ENCODE measurements at regions not wholly inside any gene's neighbourhood (a gene's known extent, or its start where the extent isn't known, plus 50 kb on each side); places are given as distances from the start of the nearest gene placed in this dataset.
"Not testable (repeated sequence)": the region's sequence is repeated elsewhere in the genome, so short reads cannot be mapped to it uniquely, and the experiment has no call there.

- no peak for DNase-seq
Observed at GRCh38 chr6:37580176-37580955, 80.7 kb upstream of the CCDC167 start.

DNA sequence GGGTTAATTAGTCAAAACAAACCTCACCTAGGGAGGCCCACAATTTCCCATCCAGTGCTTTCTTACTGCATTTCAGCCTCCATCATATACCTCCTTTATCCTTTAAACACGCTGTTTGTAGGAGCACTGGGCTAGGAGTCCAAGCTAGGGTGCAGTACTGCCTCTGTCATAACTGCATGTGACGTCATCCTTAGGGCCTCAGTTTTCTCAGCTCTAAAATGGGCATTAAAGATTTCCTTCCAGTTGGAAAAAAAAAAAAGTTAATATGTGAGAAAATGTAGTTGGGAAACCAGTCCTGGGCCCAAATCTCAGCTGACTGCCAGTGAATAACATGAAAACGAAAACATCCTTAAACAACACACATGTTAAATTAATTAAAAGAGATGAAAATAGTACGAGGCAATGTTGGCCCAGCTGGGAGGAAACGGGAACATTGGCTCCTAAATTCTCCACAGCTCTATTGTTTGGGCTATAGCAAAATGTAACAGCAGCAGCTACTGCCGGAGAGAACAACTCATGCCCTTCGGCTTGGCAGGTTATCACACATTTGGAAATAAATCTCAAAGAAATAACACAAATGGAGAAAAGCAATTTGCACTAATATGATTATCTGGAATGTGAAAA is 79.9 kb upstream of the CCDC167 start:
- DNase-seq = no peak

DNA sequence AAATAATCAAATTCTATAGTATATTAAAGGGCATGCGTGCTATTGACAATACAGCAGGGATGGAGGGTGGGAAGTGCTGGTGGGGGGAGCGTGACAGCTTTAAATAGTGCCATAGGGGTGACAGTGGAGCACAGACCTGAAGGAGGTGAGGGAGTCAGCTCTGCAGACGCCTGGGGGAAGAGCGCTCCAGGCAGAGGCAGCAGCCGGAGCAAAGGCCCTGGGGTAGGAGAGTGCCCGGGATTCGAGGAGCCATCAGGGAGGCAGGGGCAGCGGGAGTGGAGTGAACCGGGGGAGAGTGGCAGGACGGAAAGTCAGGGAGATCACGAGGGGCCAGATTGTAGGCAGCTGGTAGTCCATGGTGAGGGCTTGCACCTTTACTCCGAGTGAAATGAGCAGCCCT is 78.4 kb upstream of the CCDC167 start:
- no peak for DNase-seq

GRCh38 chr6:37576336-37576737 is 76.6 kb upstream of the CCDC167 start:
- peak in 1 of 2 experiments; percentile 41 for DNase-seq

GRCh38 chr6:37575221-37575620 is 75.5 kb upstream of the CCDC167 start:
- peak in 1 of 2 experiments; percentile 26 for DNase-seq

GRCh38 chr6:37572334-37572733 is 72.6 kb upstream of the CCDC167 start:
- DNase-seq = no peak

GRCh38 chr6:37570482-37571133 is 70.9 kb upstream of the CCDC167 start:
- DNase-seq = peak; percentile 82 to 92

- DNase-seq = no peak
Observed at GRCh38 chr6:37569743-37570481, 70.2 kb upstream of the CCDC167 start.

DNA sequence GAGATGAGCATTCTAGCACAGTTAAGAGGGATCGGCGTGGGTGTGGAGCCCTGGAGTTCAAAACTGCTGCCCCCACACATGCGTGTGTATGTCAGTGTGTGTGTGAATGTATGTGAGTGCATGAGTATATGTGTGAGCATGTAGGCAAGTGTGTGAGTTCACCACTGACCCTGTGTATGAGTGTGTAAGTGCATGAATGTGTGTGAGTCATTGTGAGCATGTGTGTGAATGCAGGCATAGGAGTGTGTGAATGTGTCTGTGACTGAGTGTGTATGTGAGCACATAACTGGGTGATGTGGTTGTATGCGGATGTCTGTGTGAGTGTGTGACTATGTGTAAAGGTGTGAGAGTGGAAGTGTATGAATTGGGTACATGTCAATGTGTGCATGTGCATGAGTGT is 69.6 kb upstream of the CCDC167 start:
- no peak for DNase-seq

- no peak for DNase-seq
Observed at GRCh38 chr6:37566950-37567349, 67.3 kb upstream of the CCDC167 start.

- peak; percentile 73 to 78 for DNase-seq
Observed at GRCh38 chr6:37566111-37566949, 66.6 kb upstream of the CCDC167 start.

- peak; percentile 82 to 84 for DNase-seq
Observed at GRCh38 chr6:37565267-37566110, 65.8 kb upstream of the CCDC167 start.

- DNase-seq = not testable (repeated sequence)
Observed at GRCh38 chr6:37562926-37563288, 63.2 kb upstream of the CCDC167 start.

- DNase-seq = no peak
Observed at GRCh38 chr6:37561361-37561760, 61.7 kb upstream of the CCDC167 start.

DNA sequence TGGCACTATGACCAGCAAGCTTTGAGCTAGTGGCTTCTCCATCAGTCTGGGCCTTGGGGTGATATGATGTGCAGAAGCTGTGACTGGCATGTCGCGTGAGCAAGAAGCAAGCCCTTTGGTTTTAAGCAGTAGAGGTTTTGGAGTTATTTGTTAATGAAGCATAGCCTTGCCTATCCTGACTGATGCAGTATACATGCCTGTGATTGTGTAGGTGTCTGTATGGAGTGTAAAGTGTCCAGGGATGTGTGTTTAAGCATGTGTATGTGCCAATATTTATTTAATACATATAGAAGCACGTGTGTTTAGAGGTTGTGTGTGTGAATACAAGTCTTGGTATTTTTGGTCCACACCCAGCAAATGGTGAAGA is 61.0 kb upstream of the CCDC167 start:
- no peak for DNase-seq

DNA sequence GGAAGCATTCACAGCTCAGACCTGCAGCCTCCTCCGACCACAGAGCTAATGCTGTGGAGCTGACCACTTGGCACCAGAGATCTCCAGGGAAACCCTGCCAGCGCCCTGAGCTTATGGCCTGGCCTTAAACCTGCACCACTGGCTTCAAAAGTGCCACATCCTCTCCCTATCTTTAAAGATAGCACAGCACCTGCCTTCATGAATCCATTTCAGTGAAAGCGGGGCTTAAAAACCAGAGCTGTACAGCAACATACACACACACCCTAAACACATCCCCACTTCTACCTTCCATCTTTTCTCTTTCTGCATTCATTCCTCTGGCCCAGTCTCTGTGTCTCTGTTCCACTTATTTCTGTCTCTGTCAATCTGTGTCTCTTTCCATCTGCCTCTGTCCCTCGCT is 59.8 kb upstream of the CCDC167 start:
- no peak for DNase-seq

DNA sequence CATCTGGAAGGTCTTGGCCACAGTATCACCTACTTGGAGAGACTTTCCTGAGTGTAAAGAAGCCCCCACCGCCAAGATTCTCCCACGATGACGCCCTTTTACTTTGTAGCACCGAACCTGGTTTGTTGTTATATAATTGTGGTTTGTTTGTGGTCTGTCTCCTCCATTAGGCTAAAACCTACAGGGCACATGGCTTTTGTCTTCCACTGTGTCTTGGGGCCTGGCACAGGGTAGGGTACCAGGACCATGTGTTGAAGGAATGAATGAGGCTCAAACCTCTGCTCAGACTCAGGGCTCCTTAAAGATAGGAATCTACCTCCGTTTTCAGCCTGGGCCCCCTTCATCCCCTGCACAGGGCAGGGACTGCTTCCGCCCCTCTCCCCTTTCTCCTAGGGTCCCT is 59.4 kb upstream of the CCDC167 start:
- no peak for DNase-seq

- DNase-seq = no peak
Observed at GRCh38 chr6:37558646-37559045, 59.0 kb upstream of the CCDC167 start.

DNA sequence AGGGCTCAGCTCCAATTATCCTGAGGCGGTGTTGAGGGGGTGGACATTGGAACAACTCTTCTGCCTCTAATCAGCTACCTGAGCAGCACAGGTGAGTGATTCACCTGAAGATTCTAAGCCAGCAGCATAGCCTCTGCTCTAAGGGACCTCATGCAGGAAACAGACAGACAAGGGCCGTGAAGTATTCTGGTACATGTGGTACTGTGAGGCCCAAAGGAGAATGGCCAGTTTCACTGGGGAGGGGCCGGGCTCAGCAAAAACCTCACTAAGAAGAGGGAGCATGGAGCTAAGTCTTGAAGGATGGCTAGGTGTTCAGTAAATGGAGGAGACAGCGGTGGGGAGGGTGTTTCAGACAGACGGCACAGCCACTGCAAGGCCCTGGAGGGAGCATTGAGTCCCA is 58.5 kb upstream of the CCDC167 start:
- no peak for DNase-seq

GRCh38 chr6:37557645-37558114 is 58.0 kb upstream of the CCDC167 start:
- DNase-seq = peak; percentile 76 to 82

DNA sequence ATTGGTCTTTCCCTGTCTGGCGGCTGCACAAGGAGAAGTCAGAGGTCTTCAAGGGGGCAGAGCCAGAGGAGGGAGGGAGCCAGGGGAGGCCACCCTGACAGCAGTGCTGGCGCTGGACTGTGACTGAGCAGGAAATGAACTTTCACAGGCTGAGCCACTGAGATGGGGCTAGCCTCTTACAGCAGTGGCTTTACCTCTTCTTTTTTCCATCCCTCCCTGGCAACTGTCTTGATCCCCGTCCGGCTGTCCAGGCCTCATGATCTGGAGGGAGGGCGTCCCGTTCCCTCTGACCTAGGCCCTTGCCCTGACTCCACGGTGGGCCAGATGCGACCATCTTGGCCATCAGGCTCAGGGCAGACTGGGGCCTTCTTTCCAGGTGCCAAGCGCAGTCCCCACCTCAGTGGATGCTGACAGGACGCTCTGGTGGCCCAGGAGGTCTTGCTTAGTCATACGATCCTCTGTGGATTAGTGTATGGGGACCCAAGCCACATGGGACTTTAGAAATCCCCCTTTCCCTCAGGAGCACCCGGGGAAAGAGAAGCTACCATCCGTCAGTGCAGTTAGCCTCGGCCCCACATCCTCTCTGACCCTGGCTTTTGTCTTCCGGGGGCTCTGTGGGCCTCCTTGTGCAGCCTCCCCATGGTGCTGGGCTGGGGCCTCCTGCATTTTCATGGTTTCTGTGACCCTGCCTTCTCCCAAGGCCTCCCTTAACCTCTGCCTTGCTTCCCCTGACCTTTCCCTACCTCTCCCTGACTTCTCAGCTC is 57.4 kb upstream of the CCDC167 start:
- DNase-seq = no peak

All from NCI-H524 (cell line).